ENCODE measurements at regions not wholly inside any gene's neighbourhood (a gene's known extent, or its start where the extent isn't known, plus 50 kb on each side); places are given as distances from the start of the nearest gene placed in this dataset.

- TF ChIP-seq POLR2A (IDR thresholded peaks at IDR 0.05): no peak
- no peak for TF ChIP-seq CTCF (IDR thresholded peaks at IDR 0.05)
These were observed 83.2 kb upstream of the SNAP25 start for GRCh38 chr20:10135438-10135837.
